Psoas muscle (tissue), 7 donors: ENCODE measurements at regions not wholly inside any gene's neighbourhood (a gene's known extent, or its start where the extent isn't known, plus 50 kb on each side); places are given as distances from the start of the nearest gene placed in this dataset.
A peak's percentile ranks its signal among the peaks of the same experiment; 100 is the strongest.
"Not testable (repeated sequence)": the region's sequence is repeated elsewhere in the genome, so short reads cannot be mapped to it uniquely, and the experiment has no call there.

Experiments
- ATAC-seq, 4 donors: fragments of 200-7000 bp; cut with Tn5 transposase; one replicate each; pipeline ENCODE4 v1.9.1; 2020; ENCODE audit warnings: moderate library complexity in 3 of 4, mild to moderate bottlenecking in 2 of 4
- DNase-seq, 2 donors: peaks; one replicate each; pipeline ENCODE4 v3.0.0-alpha.2; 2020
- H3K27ac ChIP-seq: fragments of 200-600 bp; one replicate; pipeline ENCODE4 v1.8.0; 2022
- H3K27me3 ChIP-seq, 3 donors: fragments of 200-600 bp in 1 of 3; one replicate each; pipeline versions ENCODE4 v1.6.1 to v1.8.0; 2013 to 2022; ENCODE audit warnings: low read length in 2 of 3, mild to moderate bottlenecking in 2 of 3, moderate library complexity in 1 of 3; ENCODE audit not compliant: insufficient read depth in 3 of 3
- H3K36me3 ChIP-seq, 2 donors: fragments of 200-600 bp in 1 of 2; one replicate each; pipeline versions ENCODE4 v1.6.1 to v1.8.0; 2013 to 2022; ENCODE audit warnings: low read depth in 1 of 2, mild to moderate bottlenecking in 1 of 2, moderate library complexity in 1 of 2; ENCODE audit not compliant: insufficient read depth in 1 of 2
- H3K4me1 ChIP-seq: fragments of 200-600 bp; one replicate; pipeline ENCODE4 v1.8.0; 2022
- H3K4me3 ChIP-seq: fragments of 200-600 bp; one replicate; pipeline ENCODE4 v1.8.0; 2022; ENCODE audit warnings: mild to moderate bottlenecking
- H3K9me3 ChIP-seq: fragments of 200-600 bp; one replicate; pipeline ENCODE4 v1.8.0; 2022
- CTCF ChIP-seq: fragments of 200-600 bp; IDR thresholded peaks from one replicate; pipeline ENCODE4 v1.8.0; 2022; ENCODE audit warnings: antibody characterized with exemption
- WGBS, 3 donors: extraction: QIAGEN DNeasy Blood & Tissue Kit; methylation state at CpG; one replicate each; pipeline versions ENCODE4 v1.1.6 to v1.1.7; 2013; 5-methylcytosine and 5-hydroxymethylcytosine counted together
- intact Hi-C, 2 donors: fragments of 100-400 bp; cut with DNase I; formaldehyde crosslinking; loops; one replicate each; pipeline versions ENCODE4 v1.11.0 to v1.14.2; 2022
- donor health status: healthy with polysubstance abuse.
- donor health status: DM: no; HTN: no; CAD: no; lungs with moderate emphysema.
- donor health status: Bipolar disorder and iron deficiency.
- donor health status: healthy.
- donor health status: DM: yes; HTN: yes; CAD: no.
- donor health status: DM: no; HTN: no; CAD: no.
- donor health status: DM: yes; HTN: yes; CAD: no.

GRCh38 chr7:51369746-51370145 lies 53.1 kb upstream of the COBL start:
- peak in 3 of 4 donors; percentile 41 to 52 (median 48) for ATAC-seq
- no peaks in the 10 kb centered on the region for H3K9me3 ChIP-seq
- no peak overlapping the region for H3K4me3 ChIP-seq
- intact Hi-C loops, result loop anchor here (5.0 kb wide), 2 partner anchors 182 to 207 kb away; no protein-coding TSS in a partner anchor
- H3K36me3 ChIP-seq, result no peaks in the 10 kb centered on the region
- no peaks in the 10 kb centered on the region for H3K27me3 ChIP-seq
- DNase-seq, result no peak
- no peaks in the 10 kb centered on the region for H3K4me1 ChIP-seq
- WGBS, 3 donors, result 22 to 29% (median 26%) methylated on average over 3 of the region's 3 CpGs
- peak; percentile 45 for TF ChIP-seq CTCF
- no peak overlapping the region for H3K27ac ChIP-seq

- H3K4me3 ChIP-seq, H3K4me1 ChIP-seq, H3K9me3 ChIP-seq, DNase-seq, H3K27me3 ChIP-seq, ATAC-seq, H3K27ac ChIP-seq, H3K36me3 ChIP-seq: not testable (repeated sequence)
- WGBS, 3 donors, result 62 to 77% (median 64%) methylated on average over 3 of the region's 3 CpGs
- intact Hi-C loops, result loop anchor here (5.0 kb wide), 2 partner anchors 182 to 207 kb away; no protein-coding TSS in a partner anchor
Measured at GRCh38 chr7:51369228-51369627, 52.6 kb upstream of the COBL start.

- no peak for DNase-seq
- H3K4me1 ChIP-seq, result no peaks in the 10 kb centered on the region
- H3K36me3 ChIP-seq, result no peaks in the 10 kb centered on the region
- TF ChIP-seq CTCF, result no peak
- intact Hi-C loops, result loop anchor here (5.0 kb wide), 2 partner anchors 181 to 206 kb away; no protein-coding TSS in a partner anchor
- H3K27ac ChIP-seq, result no peak overlapping the region
- no peaks in the 10 kb centered on the region for H3K27me3 ChIP-seq
- 60 to 81% (median 69%) methylated on average over 1 of the region's 1 CpG for WGBS, 3 donors
- no peaks in the 10 kb centered on the region for H3K9me3 ChIP-seq
- ATAC-seq, result no peak
- no peak overlapping the region for H3K4me3 ChIP-seq
Measured at GRCh38 chr7:51368334-51368733, 51.7 kb upstream of the COBL start.

GRCh38 chr7:51367614-51367968 lies 51.0 kb upstream of the COBL start:
- Histone ChIP-seq H3K4me1 (no peaks in the 10 kb centered on the region), H3K36me3 (no peaks in the 10 kb centered on the region), H3K9me3 (no peaks in the 10 kb centered on the region), H3K27me3 (no peaks in the 10 kb centered on the region), H3K4me3 (no peak overlapping the region), H3K27ac (no peak overlapping the region)
- no peak for ATAC-seq
- 60 to 78% (median 73%) methylated on average over 3 of the region's 3 CpGs for WGBS, 3 donors
- no peak for TF ChIP-seq CTCF
- no peak for DNase-seq
- intact Hi-C loops, result loop anchor here (1.0 to 5.0 kb wide), 3 partner anchors 180 to 205 kb away; no protein-coding TSS in a partner anchor

GRCh38 chr7:51366930-51367613 lies 50.5 kb upstream of the COBL start:
- 31 to 34% (median 31%) methylated on average over 6 of the region's 6 CpGs for WGBS, 3 donors

More at GRCh38 chr7:51366930-51367613, 50.5 kb upstream of the COBL start:
- Histone ChIP-seq H3K4me1 (no peaks in the 10 kb centered on the region), H3K27me3 (no peaks in the 10 kb centered on the region), H3K4me3 (no peak overlapping the region), H3K36me3 (no peaks in the 10 kb centered on the region), H3K9me3 (no peaks in the 10 kb centered on the region), H3K27ac (no peak overlapping the region)
- intact Hi-C loops, result loop anchor here (1.0 to 5.0 kb wide), 3 partner anchors 180 to 205 kb away; no protein-coding TSS in a partner anchor
- peak; percentile 71 for TF ChIP-seq CTCF
- ATAC-seq, result peak; percentile 84 to 98 (median 92)
- DNase-seq, result no peak
